NK-92 treated with Interleukin-12 subunit alpha and Interleukin-12 subunit beta, amount 100 ng/mL, for 24 hours (cell line): ENCODE measurements at regions not wholly inside any gene's neighbourhood (a gene's known extent, or its start where the extent isn't known, plus 50 kb on each side); places are given as distances from the start of the nearest gene placed in this dataset.

Experiments
- DNase-seq: peaks from one replicate; lab custom pipeline; 2025; lab: John Stamatoyannopoulos, UW

DNA sequence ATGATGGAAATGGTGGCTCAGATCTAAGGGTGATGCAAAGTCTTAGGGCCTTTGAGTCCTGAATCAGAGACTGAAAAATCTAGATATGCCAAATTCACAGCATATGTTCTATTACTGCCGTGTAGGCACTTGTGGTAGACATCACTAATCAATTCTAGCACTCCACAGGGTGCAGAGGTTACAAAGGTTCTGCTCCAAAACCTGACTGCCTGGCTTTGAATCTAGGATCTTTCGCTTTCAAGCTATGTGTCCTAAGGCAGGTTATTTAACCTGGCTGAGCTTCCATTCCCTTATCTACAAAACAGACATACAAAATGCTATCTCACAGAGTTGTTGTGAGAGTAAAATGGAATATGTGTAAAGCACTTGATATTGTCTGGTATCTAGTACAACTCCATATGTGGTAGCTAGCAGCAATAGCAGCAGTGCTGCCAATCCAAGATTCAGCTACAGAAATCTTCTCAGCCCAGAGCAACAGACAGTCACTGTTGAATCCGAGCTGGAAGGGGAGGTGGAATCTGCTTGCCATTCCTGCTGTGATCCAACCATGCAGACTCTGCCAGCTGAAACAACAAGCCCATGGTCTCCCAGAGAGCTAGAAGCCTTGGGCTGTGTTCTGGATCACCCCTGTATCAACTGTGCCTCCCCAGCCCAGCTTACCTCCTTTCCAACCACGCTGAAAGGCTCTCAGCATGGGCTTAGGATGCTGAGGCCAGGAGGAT lies 206.9 kb downstream of the TFAP2C start:
- no peak for DNase-seq

DNA sequence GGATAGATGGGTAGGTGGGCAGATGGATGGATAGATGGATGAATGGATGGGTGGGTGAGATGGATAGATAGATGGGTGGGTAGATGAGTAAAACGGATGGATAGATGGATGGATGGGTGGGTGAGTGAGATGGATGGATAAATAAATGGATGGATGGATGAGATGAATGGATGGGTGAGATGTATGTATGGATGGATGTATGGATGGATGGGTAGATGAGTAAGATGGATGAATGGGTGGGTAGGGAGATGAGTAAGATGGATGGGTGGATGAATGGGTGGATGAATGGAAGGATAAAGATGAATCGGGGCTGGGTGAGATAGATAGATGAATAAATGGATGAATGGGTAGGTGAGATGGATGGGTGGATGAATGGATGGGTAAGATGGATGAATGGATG lies 210.1 kb downstream of the TFAP2C start:
- no peak for DNase-seq

DNA sequence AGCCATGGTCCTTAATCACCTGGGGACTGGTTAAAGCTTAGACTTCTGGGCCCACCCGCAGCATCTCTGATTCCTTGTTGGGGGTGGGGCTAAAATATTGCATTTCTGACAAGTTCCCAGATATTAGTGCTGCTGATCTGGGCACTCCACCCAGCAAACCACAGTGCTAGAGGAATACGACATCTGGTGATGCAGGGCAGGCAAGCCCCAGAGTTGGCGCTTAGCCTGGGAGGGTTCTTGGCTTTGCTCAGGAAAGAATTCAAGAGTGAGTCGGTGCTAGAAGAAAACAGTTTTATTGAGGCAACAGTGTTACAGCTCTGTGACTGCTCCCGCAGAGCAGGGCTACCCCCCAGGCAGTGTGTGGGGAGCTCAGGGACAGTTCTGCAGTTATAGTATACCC lies 210.7 kb downstream of the TFAP2C start:
- no peak for DNase-seq

DNA sequence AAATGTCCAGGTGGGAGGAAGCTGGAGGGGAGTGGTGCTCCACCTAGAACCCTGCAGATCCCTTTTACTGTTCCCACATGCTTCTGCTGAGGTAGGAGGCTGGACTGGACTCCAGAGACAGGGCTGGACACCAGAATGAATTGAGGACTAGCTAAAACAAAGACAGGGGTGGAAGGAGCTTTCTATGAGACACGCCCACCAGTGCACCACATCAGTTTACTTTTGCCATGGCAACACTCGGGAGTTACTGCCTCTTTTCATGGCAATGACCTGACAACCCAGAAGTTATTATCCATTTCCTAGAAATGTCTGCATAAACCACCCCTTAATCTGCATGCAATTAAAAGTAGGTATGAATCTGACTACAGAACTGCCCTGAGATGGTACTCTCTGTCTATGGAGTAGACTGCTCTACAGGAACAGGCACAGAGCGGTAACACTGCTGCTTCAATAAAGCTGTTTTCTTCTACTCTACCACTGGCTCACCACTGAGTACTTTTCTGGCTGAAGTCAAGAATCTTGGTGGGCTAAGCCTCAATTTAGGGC lies 211.7 kb downstream of the TFAP2C start:
- DNase-seq: no peak

GRCh38 chr20:56841346-56841908 lies 212.3 kb downstream of the TFAP2C start:
- no peak for DNase-seq

GRCh38 chr20:56842056-56842455 lies 212.9 kb downstream of the TFAP2C start:
- no peak for DNase-seq

GRCh38 chr20:56843386-56843785 lies 214.3 kb downstream of the TFAP2C start:
- no peak for DNase-seq

GRCh38 chr20:56843817-56844216 lies 214.7 kb downstream of the TFAP2C start:
- no peak for DNase-seq

GRCh38 chr20:56845546-56846086 lies 216.5 kb downstream of the TFAP2C start:
- DNase-seq: no peak

DNA sequence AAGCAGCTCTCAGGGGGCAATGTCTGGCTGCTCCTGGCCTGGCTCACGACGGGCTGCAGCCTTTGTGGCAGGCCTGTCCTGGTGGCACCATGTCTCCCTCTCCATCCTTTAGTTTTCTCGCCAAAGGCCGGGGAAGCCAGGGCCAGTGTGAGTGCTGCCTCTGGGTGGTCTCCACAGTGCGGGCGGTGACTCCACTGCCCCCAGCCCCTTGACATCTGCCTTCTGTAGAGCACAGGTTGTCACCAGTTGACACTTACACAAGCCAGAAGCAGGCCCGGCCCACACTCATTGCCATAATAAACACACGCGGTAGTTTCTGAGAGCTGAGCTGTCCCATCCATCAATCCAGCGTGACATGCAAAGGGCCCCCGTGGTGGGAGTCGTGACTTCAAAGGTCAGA lies 219.5 kb downstream of the TFAP2C start:
- DNase-seq: no peak

DNA sequence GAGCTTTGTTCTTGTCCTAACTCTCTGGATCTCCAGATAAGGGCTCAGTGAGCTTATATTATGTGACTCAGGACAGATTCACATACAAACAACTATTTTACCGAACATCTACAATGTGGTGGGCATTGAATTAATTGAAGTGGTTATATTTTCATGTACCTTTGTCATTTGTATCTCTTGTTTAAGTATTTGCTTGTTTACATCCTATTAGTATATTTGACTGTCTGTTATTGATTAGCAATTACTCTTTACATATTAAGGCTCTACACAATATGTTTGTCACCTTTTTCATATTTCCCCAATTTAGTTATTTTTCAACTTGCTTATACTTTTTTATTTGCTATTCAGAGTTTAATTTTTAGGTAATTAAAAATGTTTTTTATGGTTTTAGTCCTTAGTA lies 222.4 kb downstream of the TFAP2C start:
- no peak for DNase-seq

GRCh38 chr20:56855708-56856107 lies 226.6 kb downstream of the TFAP2C start:
- DNase-seq: no peak

GRCh38 chr20:56857950-56858349 lies 228.8 kb downstream of the TFAP2C start:
- no peak for DNase-seq

- no peak for DNase-seq
Observed at GRCh38 chr20:56859039-56859800, 230.1 kb downstream of the TFAP2C start.

DNA sequence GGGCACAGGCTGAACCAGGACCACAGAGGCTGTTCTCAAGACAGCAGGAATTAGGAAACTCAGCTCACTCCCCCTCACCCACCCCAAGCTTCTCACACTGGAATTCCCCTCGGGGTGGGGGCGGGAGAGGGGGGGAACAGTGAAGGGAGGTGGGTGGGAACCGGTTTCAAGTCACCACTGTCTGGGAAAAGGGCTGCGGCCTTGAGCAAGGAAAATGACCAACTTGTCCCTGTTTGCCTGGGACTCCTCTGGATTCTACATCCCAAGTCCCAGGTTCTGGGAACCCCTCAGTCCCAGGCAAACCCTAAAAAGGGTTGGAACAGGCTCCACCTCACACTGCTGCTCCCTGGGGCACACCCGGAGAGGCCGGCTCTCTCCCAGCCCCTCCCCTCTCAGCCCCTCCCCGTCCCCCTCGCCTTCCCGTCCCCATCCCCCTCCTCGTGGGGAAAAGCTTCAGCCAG lies 230.7 kb downstream of the TFAP2C start:
- DNase-seq: no peak

GRCh38 chr20:56860413-56860812 lies 231.3 kb downstream of the TFAP2C start:
- DNase-seq: no peak

GRCh38 chr20:56861590-56861989 lies 232.5 kb downstream of the TFAP2C start:
- DNase-seq: no peak

DNA sequence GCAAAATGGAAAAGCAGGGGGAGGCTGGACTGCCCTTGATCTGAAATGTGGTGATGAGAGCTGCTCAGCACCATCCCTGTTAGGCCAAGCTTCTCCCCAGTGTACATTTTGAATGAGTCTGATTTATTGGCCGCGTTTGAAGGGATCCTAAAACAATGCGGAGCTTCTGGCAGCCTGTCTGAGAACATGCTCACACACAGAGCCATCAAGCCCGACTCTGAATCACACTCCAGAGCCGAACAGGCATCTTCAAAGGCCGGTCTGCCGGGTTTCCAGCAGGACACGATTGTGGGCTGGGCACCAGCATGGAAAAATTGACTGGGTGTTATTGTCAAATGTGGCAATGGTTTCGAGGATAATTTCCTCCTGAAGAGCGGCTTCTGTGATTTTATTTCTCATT lies 235.9 kb downstream of the TFAP2C start:
- no peak for DNase-seq

GRCh38 chr20:56867128-56867527 lies 238.0 kb downstream of the TFAP2C start:
- DNase-seq: no peak

GRCh38 chr20:56868746-56869145 lies 239.6 kb downstream of the TFAP2C start:
- DNase-seq: no peak

DNA sequence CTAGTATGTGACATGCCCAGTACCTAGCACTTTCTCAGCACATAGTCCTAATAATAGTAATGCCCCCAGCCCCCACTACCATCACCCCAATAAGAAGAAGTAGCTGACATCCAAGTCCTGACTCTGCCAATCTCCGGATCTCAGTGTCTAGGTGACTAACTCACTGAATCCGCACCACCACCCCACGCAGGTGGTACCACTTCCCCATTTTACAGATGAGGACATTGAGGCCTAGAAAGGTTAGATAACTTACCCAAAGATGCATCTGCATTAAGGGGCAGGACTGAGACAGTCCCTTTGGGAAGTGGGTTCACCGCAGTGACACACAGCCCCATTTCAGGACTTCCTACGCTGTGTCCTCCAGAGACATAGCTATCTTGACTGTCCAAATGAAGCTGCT lies 241.2 kb downstream of the TFAP2C start:
- no peak for DNase-seq

GRCh38 chr20:56871691-56872090 lies 242.6 kb downstream of the TFAP2C start:
- DNase-seq: no peak
